ENCODE measurements at regions not wholly inside any gene's neighbourhood (a gene's known extent, or its start where the extent isn't known, plus 50 kb on each side); places are given as distances from the start of the nearest gene placed in this dataset.

GRCh38 chr12:18919871-18920511, 182.1 kb downstream of the CAPZA3 start:
- TF ChIP-seq CTCF (IDR thresholded peaks at IDR 0.05; ENCODE audit: insufficient read depth, low read length, poor library complexity, severe bottlenecking) (no peak), EZH2phosphoT487 (conservative IDR thresholded peaks at IDR 0.05; ENCODE audit: low read length) (no peak)
- H3F3A ChIP-seq (ENCODE audit: insufficient read depth): no peaks in the 10 kb centered on the region
- H3K4me3 ChIP-seq (ENCODE audit: insufficient read depth, low read length, poor library complexity, severe bottlenecking): no peak overlapping the region
- H3K79me2 ChIP-seq (ENCODE audit: insufficient read depth, low read length): no peaks in the 10 kb centered on the region
- no peak overlapping the region for H3K27ac ChIP-seq (ENCODE audit: low read depth, low read length)
- H3K9me2 ChIP-seq (replicated peaks; ENCODE audit: insufficient read depth, low read length): no peaks in the 10 kb centered on the region
- no peak overlapping the region for H3K9ac ChIP-seq (ENCODE audit: low read length)
- no peak overlapping the region for H2AFZ ChIP-seq (ENCODE audit: low read depth, low read length, severe bottlenecking)
- H4K20me1 ChIP-seq (ENCODE audit: low read depth, low read length): no peaks in the 10 kb centered on the region
- no peaks in the 10 kb centered on the region for H3K9me3 ChIP-seq (ENCODE audit: insufficient read depth, low read length)
- no peak overlapping the region for H3K4me2 ChIP-seq (ENCODE audit: low read depth, low read length, poor library complexity, severe bottlenecking)
- no peaks in the 10 kb centered on the region for H3K36me3 ChIP-seq (ENCODE audit: low read length)
- H3K27me3 ChIP-seq (ENCODE audit: low read length): no peaks in the 10 kb centered on the region

GRCh38 chr12:18922851-18923250, 184.9 kb downstream of the CAPZA3 start:
- Histone ChIP-seq H3K27ac (ENCODE audit: low read depth, low read length) (no peak overlapping the region), H3K4me2 (ENCODE audit: low read depth, low read length, poor library complexity, severe bottlenecking) (no peak overlapping the region), H3F3A (ENCODE audit: insufficient read depth) (no peaks in the 10 kb centered on the region), H3K9me3 (ENCODE audit: insufficient read depth, low read length) (no peaks in the 10 kb centered on the region), H3K27me3 (ENCODE audit: low read length) (no peaks in the 10 kb centered on the region), H2AFZ (ENCODE audit: low read depth, low read length, severe bottlenecking) (no peak overlapping the region), H3K4me3 (ENCODE audit: insufficient read depth, low read length, poor library complexity, severe bottlenecking) (no peak overlapping the region), H3K9ac (ENCODE audit: low read length) (no peak overlapping the region), H4K20me1 (ENCODE audit: low read depth, low read length) (no peaks in the 10 kb centered on the region), H3K79me2 (ENCODE audit: insufficient read depth, low read length) (no peaks in the 10 kb centered on the region), H3K36me3 (ENCODE audit: low read length) (no peaks in the 10 kb centered on the region), H3K9me2 (replicated peaks; ENCODE audit: insufficient read depth, low read length) (no peaks in the 10 kb centered on the region)
- TF ChIP-seq EZH2phosphoT487 (conservative IDR thresholded peaks at IDR 0.05; ENCODE audit: low read length) (no peak), CTCF (IDR thresholded peaks at IDR 0.05; ENCODE audit: insufficient read depth, low read length, poor library complexity, severe bottlenecking) (no peak)

GRCh38 chr12:18923721-18924120, 185.8 kb downstream of the CAPZA3 start:
- H3K9me3 ChIP-seq (ENCODE audit: insufficient read depth, low read length): no peaks in the 10 kb centered on the region
- TF ChIP-seq EZH2phosphoT487 (conservative IDR thresholded peaks at IDR 0.05; ENCODE audit: low read length): no peak
- TF ChIP-seq CTCF (IDR thresholded peaks at IDR 0.05; ENCODE audit: insufficient read depth, low read length, poor library complexity, severe bottlenecking): no peak
- H3K36me3 ChIP-seq (ENCODE audit: low read length): no peaks in the 10 kb centered on the region
- H3K79me2 ChIP-seq (ENCODE audit: insufficient read depth, low read length): no peaks in the 10 kb centered on the region
- H3K9ac ChIP-seq (ENCODE audit: low read length): no peak overlapping the region
- no peaks in the 10 kb centered on the region for H4K20me1 ChIP-seq (ENCODE audit: low read depth, low read length)
- H3K27ac ChIP-seq (ENCODE audit: low read depth, low read length): no peak overlapping the region
- H3K4me2 ChIP-seq (ENCODE audit: low read depth, low read length, poor library complexity, severe bottlenecking): no peak overlapping the region
- no peak overlapping the region for H2AFZ ChIP-seq (ENCODE audit: low read depth, low read length, severe bottlenecking)
- no peaks in the 10 kb centered on the region for H3F3A ChIP-seq (ENCODE audit: insufficient read depth)
- H3K27me3 ChIP-seq (ENCODE audit: low read length): no peaks in the 10 kb centered on the region
- H3K4me3 ChIP-seq (ENCODE audit: insufficient read depth, low read length, poor library complexity, severe bottlenecking): no peak overlapping the region
- H3K9me2 ChIP-seq (replicated peaks; ENCODE audit: insufficient read depth, low read length): no peaks in the 10 kb centered on the region

Measured in SU-DHL-6 (cell line).